GM21381 (cell line): ENCODE measurements at regions not wholly inside any gene's neighbourhood (a gene's known extent, or its start where the extent isn't known, plus 50 kb on each side); places are given as distances from the start of the nearest gene placed in this dataset.
A peak's percentile ranks its signal among the peaks of the same experiment; 100 is the strongest.

ENCODE experiments used
- ATAC-seq: cut with Tn5 transposase; IDR thresholded peaks from one replicate; pipeline ENCODE4 v1.9.1; 2021; ENCODE audit warnings: mild to moderate bottlenecking, moderate library complexity; ENCODE audit not compliant: unreplicated experiment

- no peak for ATAC-seq
Measured at GRCh38 chr11:80831374-80831773, 1390.5 kb upstream of the TENM4 start.

GRCh38 chr11:80827781-80828180 lies 1387.0 kb upstream of the TENM4 start:
- ATAC-seq: no peak

- ATAC-seq: no peak
Measured at GRCh38 chr11:80826808-80827207, 1386.0 kb upstream of the TENM4 start.

GRCh38 chr11:80822308-80822707 lies 1381.5 kb upstream of the TENM4 start:
- no peak for ATAC-seq

GRCh38 chr11:80819271-80819670 lies 1378.4 kb upstream of the TENM4 start:
- ATAC-seq: no peak

GRCh38 chr11:80816966-80817365 lies 1376.1 kb upstream of the TENM4 start:
- ATAC-seq: peak; percentile 48

- peak; percentile 25 for ATAC-seq
Measured at GRCh38 chr11:80816454-80816847, 1375.6 kb upstream of the TENM4 start.

GRCh38 chr11:80815752-80816453 lies 1375.1 kb upstream of the TENM4 start:
- peak; percentile 84 for ATAC-seq

- no peak for ATAC-seq
Measured at GRCh38 chr11:80814813-80815212, 1374.0 kb upstream of the TENM4 start.

- ATAC-seq: no peak
Measured at GRCh38 chr11:80810695-80811094, 1369.9 kb upstream of the TENM4 start.

GRCh38 chr11:80798174-80798573 lies 1357.3 kb upstream of the TENM4 start:
- ATAC-seq: no peak

GRCh38 chr11:80783561-80783960 lies 1342.7 kb upstream of the TENM4 start:
- ATAC-seq: no peak

GRCh38 chr11:80782135-80782885 lies 1341.5 kb upstream of the TENM4 start:
- ATAC-seq: no peak

- no peak for ATAC-seq
Measured at GRCh38 chr11:80779905-80780605, 1339.2 kb upstream of the TENM4 start.

GRCh38 chr11:80778941-80779340 lies 1338.1 kb upstream of the TENM4 start:
- no peak for ATAC-seq

GRCh38 chr11:80778432-80778831 lies 1337.6 kb upstream of the TENM4 start:
- no peak for ATAC-seq

GRCh38 chr11:80773919-80774318 lies 1333.1 kb upstream of the TENM4 start:
- ATAC-seq: no peak

- ATAC-seq: no peak
Measured at GRCh38 chr11:80771017-80771416, 1330.2 kb upstream of the TENM4 start.

GRCh38 chr11:80758787-80759186 lies 1318.0 kb upstream of the TENM4 start:
- ATAC-seq: no peak

- no peak for ATAC-seq
Measured at GRCh38 chr11:80748207-80748925, 1307.5 kb upstream of the TENM4 start.

GRCh38 chr11:80746300-80746699 lies 1305.5 kb upstream of the TENM4 start:
- ATAC-seq: no peak
